ENCODE measurements at regions not wholly inside any gene's neighbourhood (a gene's known extent, or its start where the extent isn't known, plus 50 kb on each side); places are given as distances from the start of the nearest gene placed in this dataset.

- Mint-ChIP-seq H3K36me3 (ENCODE audit: low read depth) (peaks cover 19% of the 10 kb centered on the region), H3K9me3 (peaks cover 96% of the 10 kb centered on the region), H3K27ac (no peak overlapping the region), H3K27me3 (ENCODE audit: insufficient read depth, low read depth, poor library complexity) (peaks cover 3% of the 10 kb centered on the region), H3K4me1 (no peaks in the 10 kb centered on the region), H3K4me3 (no peak overlapping the region)
- Histone ChIP-seq H3K27me3 (ENCODE audit: insufficient read depth) (no peaks in the 10 kb centered on the region), H3K9me2 (ENCODE audit: insufficient read depth) (no peaks in the 10 kb centered on the region; the same call in 1 of the 2 replicates), H3K4me3 (no peak overlapping the region), H3K4me1 (ENCODE audit: insufficient read depth) (no peaks in the 10 kb centered on the region), H3K27ac (ENCODE audit: low read depth) (no peak overlapping the region), H2AFZ (no peak overlapping the region), H4K20me1 (replicated peaks; ENCODE audit: insufficient read depth) (no peaks in the 10 kb centered on the region), H3F3A (replicated peaks; ENCODE audit: low read depth) (no peaks in the 10 kb centered on the region), H3K79me2 (replicated peaks; ENCODE audit: insufficient read depth) (no peaks in the 10 kb centered on the region), H3K4me2 (no peak overlapping the region), H3K36me3 (ENCODE audit: insufficient read depth) (no peaks in the 10 kb centered on the region; the same call in 1 of the 2 replicates)
- ATAC-seq (no peak), DNase-seq (ENCODE audit: low spot score) (no peak)
- TF ChIP-seq ZNF462 (CRISPR knock-in tag; IDR thresholded peaks at IDR 0.05), result no peak
- no peak for TF ChIP-seq EZH2 (IDR thresholded peaks at IDR 0.05; ENCODE audit: low read depth, unreplicated experiment)
- TF ChIP-seq ZNF114 (CRISPR knock-in tag; IDR thresholded peaks at IDR 0.05), result no peak
- TF ChIP-seq POLR2AphosphoS5 (IDR thresholded peaks at IDR 0.05; ENCODE audit: low read depth), result no peak
- TF ChIP-seq REST (IDR thresholded peaks at IDR 0.05; ENCODE audit: unreplicated experiment), result no peak
- TF ChIP-seq NANOG (IDR thresholded peaks at IDR 0.05; ENCODE audit: borderline replicate concordance), result no peak
- no peak for TF ChIP-seq ETS1 (IDR thresholded peaks at IDR 0.05)
- TF ChIP-seq JUNB (IDR thresholded peaks at IDR 0.05; ENCODE audit: unreplicated experiment), result no peak
- no peak for TF ChIP-seq STAT1 (IDR thresholded peaks at IDR 0.05; ENCODE audit: unreplicated experiment)
Observed at GRCh38 chr7:67408109-67408508, 411.5 kb downstream of the TYW1 start.
